HepG2 (cell line): ENCODE measurements at regions not wholly inside any gene's neighbourhood (a gene's known extent, or its start where the extent isn't known, plus 50 kb on each side); places are given as distances from the start of the nearest gene placed in this dataset.

Experiments used
- ATAC-seq: fragments of 200-7000 bp; cut with Tn5 transposase; 3 replicates; pipeline ENCODE4 v1.9.1; 2020; ENCODE audit warnings: mild to moderate bottlenecking, moderate library complexity
- BruUV-seq: library from RNA; stranded (reverse); fragments of 400-500 nt; replicated peaks from 2 replicates; lab custom pipeline; 2021; lab: Mats Ljungman, UMichigan
- CTCF ChIA-PET: fragments of 300-600 bp; formaldehyde crosslinking; extraction: SDS; loops from one replicate; lab custom pipeline; 2021; ENCODE audit warnings: low total read pairs, inconsistent platforms, low intra/inter-chr PET ratio; lab: Yijun Ruan, JAX
- POLR2A ChIA-PET: fragments of 350-600 bp; sonication (Branson Sonifier 250); formaldehyde crosslinking; loops from one replicate; lab custom pipeline; 2020; ENCODE audit warnings: antibody characterized with exemption, inconsistent platforms; lab: Yijun Ruan, JAX
- DNase-seq: peaks from one replicate; pipeline ENCODE4 v3.0.0-alpha.2; 2015; ENCODE audit warnings: low spot score
- FAIRE-seq: peaks from 3 replicates; lab custom pipeline; 2011; peaks lifted over from hg19 to GRCh38; lab: Jason Lieb, UNC
- H2AFZ ChIP-seq: one replicate; pipeline ENCODE4 v1.6.1; 2011; ENCODE audit warnings: low read length, inconsistent platforms
- H3K27ac ChIP-seq: fragments of 300-600 bp; 3 replicates; pipeline ENCODE4 v1.8.0; 2011; ENCODE audit warnings: mixed run types, mild to moderate bottlenecking, mixed read lengths, low read length, inconsistent platforms; ENCODE audit not compliant: insufficient read depth; ENCODE audit errors: extremely low read length
- H3K27me3 ChIP-seq, 2 experiments: fragments of 200-600 bp in 1 of 2; 2 replicates in 1 of 2; 3 replicates in 1 of 2; pipeline versions ENCODE4 v1.6.0 to v1.8.0; 2011; ENCODE audit warnings: low read length in 2 of 2, mild to moderate bottlenecking in 2 of 2, moderate library complexity in 2 of 2, inconsistent platforms in 1 of 2; ENCODE audit not compliant: insufficient read depth in 2 of 2, control insufficient read depth in 1 of 2
- H3K36me3 ChIP-seq, 2 experiments: fragments of 200-600 bp in 1 of 2; replicated peaks in 1 of 2; 2 replicates in 1 of 2; 3 replicates in 1 of 2; pipeline versions ENCODE4 v1.5.1 to v1.8.0; 2011; ENCODE audit warnings: low read length in 2 of 2, inconsistent platforms in 1 of 2; ENCODE audit not compliant: insufficient read depth in 2 of 2, control insufficient read depth in 1 of 2
- H3K4me1 ChIP-seq: 2 replicates; pipeline ENCODE4 v1.5.1; 2012; ENCODE audit warnings: low read length, inconsistent platforms; ENCODE audit not compliant: insufficient read depth
- H3K4me2 ChIP-seq: 2 replicates; pipeline ENCODE4 v1.6.0; 2011; ENCODE audit warnings: low read depth, low read length, inconsistent platforms
- H3K4me3 ChIP-seq, 3 experiments: fragments of 200-600 bp in 1 of 3; sonication (generic), shearing (Covaris generic) in 1 of 3; replicated peaks in 1 of 3; 2 replicates each; pipeline ENCODE4 v1.5.1; 2011 to 2016; ENCODE audit warnings: low read length in 3 of 3, inconsistent platforms in 2 of 3, low read depth in 2 of 3, mild to moderate bottlenecking in 2 of 3, control low read depth in 1 of 3, mixed read lengths in 1 of 3; ENCODE audit not compliant: insufficient read depth in 1 of 3
- H3K79me2 ChIP-seq: one replicate; pipeline ENCODE4 v1.6.1; 2011; ENCODE audit warnings: low read length, inconsistent platforms; ENCODE audit not compliant: insufficient read depth
- H3K9ac ChIP-seq: 2 replicates; pipeline ENCODE4 v1.6.0; 2011; ENCODE audit warnings: mild to moderate bottlenecking, low read depth, low read length, inconsistent platforms; ENCODE audit not compliant: insufficient read depth
- H3K9me3 ChIP-seq: 2 replicates; pipeline ENCODE4 v1.5.1; 2012; ENCODE audit warnings: mild to moderate bottlenecking, low read length
- H4K20me1 ChIP-seq: 2 replicates; pipeline ENCODE4 v1.6.0; 2011; ENCODE audit warnings: inconsistent platforms, mild to moderate bottlenecking, low read length, moderate library complexity; ENCODE audit not compliant: insufficient read depth
- GMEB2 ChIP-seq: IDR thresholded peaks from 2 replicates; pipeline ENCODE4 v1.6.1; 2016; ENCODE audit warnings: missing biosample characterization, missing genetic modification reagents, low read depth
- HNF4G ChIP-seq, 2 experiments: sonication (generic) in 1 of 2; formaldehyde crosslinking in 1 of 2; IDR thresholded peaks; 2 replicates each; pipeline versions ENCODE4 v1.4.0 to v1.6.1; 2011 to 2020; ENCODE audit warnings: borderline replicate concordance in 2 of 2, low read depth in 2 of 2, mild to moderate bottlenecking in 2 of 2, low read length in 1 of 2, missing genetic modification reagents in 1 of 2, moderate library complexity in 1 of 2
- KDM5B ChIP-seq: sonication (generic); formaldehyde crosslinking; IDR thresholded peaks from 2 replicates; pipeline ENCODE4 v1.4.0; 2020; ENCODE audit warnings: missing genetic modification reagents, mild to moderate bottlenecking, borderline replicate concordance
- KMT2B ChIP-seq: IDR thresholded peaks from 2 replicates; pipeline ENCODE4 v1.6.1; 2016; ENCODE audit warnings: missing genetic modification reagents, missing compliant biosample characterization
- MAFG ChIP-seq: sonication (generic); formaldehyde crosslinking; IDR thresholded peaks from 2 replicates; pipeline ENCODE4 v1.5.1; 2020; ENCODE audit warnings: mild to moderate bottlenecking, missing genetic modification reagents
- SALL2 ChIP-seq: sonication (generic); formaldehyde crosslinking; IDR thresholded peaks from 2 replicates; pipeline ENCODE4 v1.8.1; 2023; ENCODE audit warnings: mild to moderate bottlenecking, missing genetic modification reagents, inconsistent platforms
- STAG1 ChIP-seq: sonication (generic); formaldehyde crosslinking; IDR thresholded peaks from 2 replicates; pipeline ENCODE4 v1.4.0; 2020; ENCODE audit warnings: missing genetic modification reagents
- YEATS2 ChIP-seq: sonication (generic); formaldehyde crosslinking; IDR thresholded peaks from 2 replicates; pipeline ENCODE4 v1.4.0; 2020; ENCODE audit warnings: missing genetic modification reagents, borderline replicate concordance
- ZNF138 ChIP-seq: sonication (generic); formaldehyde crosslinking; IDR thresholded peaks from 2 replicates; pipeline ENCODE4 v1.5.0; 2020; ENCODE audit warnings: mild to moderate bottlenecking, low read depth, missing genetic modification reagents
- ZNF496 ChIP-seq: sonication (generic); formaldehyde crosslinking; IDR thresholded peaks from 2 replicates; pipeline ENCODE4 v1.8.1; 2023; ENCODE audit warnings: mild to moderate bottlenecking, moderate library complexity, missing genetic modification reagents; ENCODE audit not compliant: insufficient replicate concordance
- ZNF703 ChIP-seq: sonication (generic); formaldehyde crosslinking; IDR thresholded peaks from 2 replicates; pipeline ENCODE4 v1.5.1; 2020; ENCODE audit warnings: missing genetic modification reagents, mild to moderate bottlenecking, moderate library complexity, borderline replicate concordance
- ZNF816 ChIP-seq: sonication (generic); formaldehyde crosslinking; IDR thresholded peaks from 2 replicates; pipeline ENCODE4 v1.8.0; 2022; ENCODE audit warnings: missing genetic modification reagents, mild to moderate bottlenecking, borderline replicate concordance
- WGBS: methylation state at CpG from one replicate; pipeline ENCODE4 v1.1.6; 2017; ENCODE audit warnings: low lambda C conversion rate; 5-methylcytosine and 5-hydroxymethylcytosine counted together
- in situ Hi-C: cut with HindIII; loops from 2 replicates; pipeline ENCODE4 v1.10.0; 2017; ENCODE audit warnings: low pct_unique_long_range_greater_than_20kb; ENCODE audit not compliant: extremely low pct_ligation_motif_present
- intact Hi-C: fragments of 100-400 bp; cut with micrococcal nuclease; formaldehyde crosslinking; loops from one replicate; pipeline ENCODE4 v1.10.0; 2022; ENCODE audit not compliant: unreplicated experiment
- TF ChIP-seq, protein P1 (sequence below): sonication (generic); formaldehyde crosslinking; IDR thresholded peaks from one replicate; pipeline ENCODE4 v1.5.1; 2020; ENCODE audit warnings: mild to moderate bottlenecking, missing genetic modification reagents; ENCODE audit errors: not compliant biosample characterization

DNA sequence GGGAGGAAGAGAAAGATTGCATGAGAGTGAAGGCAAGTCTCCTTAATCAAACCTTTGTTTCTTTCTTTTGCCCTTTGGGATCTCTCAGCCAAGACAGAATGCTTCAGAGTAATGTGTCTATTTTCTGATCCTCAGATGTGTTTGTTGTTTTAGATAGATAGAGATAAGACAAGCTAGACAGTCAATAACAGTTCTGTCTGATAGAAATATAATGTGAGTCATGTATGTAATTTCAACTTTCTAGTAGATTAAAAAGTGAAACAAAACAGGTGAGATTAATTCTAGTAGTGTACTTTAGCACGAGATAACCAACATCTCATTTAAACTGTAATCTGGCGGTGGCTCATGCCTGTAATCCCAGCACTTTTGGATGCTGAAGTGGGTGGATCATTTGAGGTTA, 159.2 kb downstream of the GATA3 start:
- in situ Hi-C loops = no loop called here
- CTCF ChIA-PET = no interaction called here

More for the DNA sequence above, 159.2 kb downstream of the GATA3 start:
- Histone ChIP-seq H3K9me3 (no peaks in the 10 kb centered on the region), H2AFZ (no peak overlapping the region), H3K4me2 (no peak overlapping the region), H3K4me3 (no peak overlapping the region), H3K9ac (no peak overlapping the region), H3K36me3 (no peaks in the 10 kb centered on the region), H3K27ac (no peak overlapping the region), H3K4me1 (no peaks in the 10 kb centered on the region), H3K27me3 (no peaks in the 10 kb centered on the region), H4K20me1 (no peaks in the 10 kb centered on the region), H3K79me2 (no peaks in the 10 kb centered on the region)
- no peak for FAIRE-seq
- POLR2A ChIA-PET = no interaction called here
- WGBS = 61% methylated on average over 2 of the region's 2 CpGs
- TF ChIP-seq ZNF138 (CRISPR knock-in tag) (no peak), MAFG (CRISPR knock-in tag) (no peak), HNF4G (IDR thresholded peaks at IDR 0.05; ENCODE audit: borderline replicate concordance, low read depth, low read length) (no peak), HNF4G (CRISPR knock-in tag; IDR thresholded peaks at IDR 0.05; ENCODE audit: borderline replicate concordance, low read depth) (no peak), ZNF496 (CRISPR knock-in tag) (no peak), SALL2 (CRISPR knock-in tag) (no peak), KMT2B (CRISPR knock-in tag) (no peak), KDM5B (no peak), ZNF703 (CRISPR knock-in tag) (no peak), GMEB2 (CRISPR knock-in tag) (no peak), ZNF816 (CRISPR knock-in tag) (no peak), STAG1 (CRISPR knock-in tag) (no peak), YEATS2 (no peak)
- TF ChIP-seq, protein P1, sequence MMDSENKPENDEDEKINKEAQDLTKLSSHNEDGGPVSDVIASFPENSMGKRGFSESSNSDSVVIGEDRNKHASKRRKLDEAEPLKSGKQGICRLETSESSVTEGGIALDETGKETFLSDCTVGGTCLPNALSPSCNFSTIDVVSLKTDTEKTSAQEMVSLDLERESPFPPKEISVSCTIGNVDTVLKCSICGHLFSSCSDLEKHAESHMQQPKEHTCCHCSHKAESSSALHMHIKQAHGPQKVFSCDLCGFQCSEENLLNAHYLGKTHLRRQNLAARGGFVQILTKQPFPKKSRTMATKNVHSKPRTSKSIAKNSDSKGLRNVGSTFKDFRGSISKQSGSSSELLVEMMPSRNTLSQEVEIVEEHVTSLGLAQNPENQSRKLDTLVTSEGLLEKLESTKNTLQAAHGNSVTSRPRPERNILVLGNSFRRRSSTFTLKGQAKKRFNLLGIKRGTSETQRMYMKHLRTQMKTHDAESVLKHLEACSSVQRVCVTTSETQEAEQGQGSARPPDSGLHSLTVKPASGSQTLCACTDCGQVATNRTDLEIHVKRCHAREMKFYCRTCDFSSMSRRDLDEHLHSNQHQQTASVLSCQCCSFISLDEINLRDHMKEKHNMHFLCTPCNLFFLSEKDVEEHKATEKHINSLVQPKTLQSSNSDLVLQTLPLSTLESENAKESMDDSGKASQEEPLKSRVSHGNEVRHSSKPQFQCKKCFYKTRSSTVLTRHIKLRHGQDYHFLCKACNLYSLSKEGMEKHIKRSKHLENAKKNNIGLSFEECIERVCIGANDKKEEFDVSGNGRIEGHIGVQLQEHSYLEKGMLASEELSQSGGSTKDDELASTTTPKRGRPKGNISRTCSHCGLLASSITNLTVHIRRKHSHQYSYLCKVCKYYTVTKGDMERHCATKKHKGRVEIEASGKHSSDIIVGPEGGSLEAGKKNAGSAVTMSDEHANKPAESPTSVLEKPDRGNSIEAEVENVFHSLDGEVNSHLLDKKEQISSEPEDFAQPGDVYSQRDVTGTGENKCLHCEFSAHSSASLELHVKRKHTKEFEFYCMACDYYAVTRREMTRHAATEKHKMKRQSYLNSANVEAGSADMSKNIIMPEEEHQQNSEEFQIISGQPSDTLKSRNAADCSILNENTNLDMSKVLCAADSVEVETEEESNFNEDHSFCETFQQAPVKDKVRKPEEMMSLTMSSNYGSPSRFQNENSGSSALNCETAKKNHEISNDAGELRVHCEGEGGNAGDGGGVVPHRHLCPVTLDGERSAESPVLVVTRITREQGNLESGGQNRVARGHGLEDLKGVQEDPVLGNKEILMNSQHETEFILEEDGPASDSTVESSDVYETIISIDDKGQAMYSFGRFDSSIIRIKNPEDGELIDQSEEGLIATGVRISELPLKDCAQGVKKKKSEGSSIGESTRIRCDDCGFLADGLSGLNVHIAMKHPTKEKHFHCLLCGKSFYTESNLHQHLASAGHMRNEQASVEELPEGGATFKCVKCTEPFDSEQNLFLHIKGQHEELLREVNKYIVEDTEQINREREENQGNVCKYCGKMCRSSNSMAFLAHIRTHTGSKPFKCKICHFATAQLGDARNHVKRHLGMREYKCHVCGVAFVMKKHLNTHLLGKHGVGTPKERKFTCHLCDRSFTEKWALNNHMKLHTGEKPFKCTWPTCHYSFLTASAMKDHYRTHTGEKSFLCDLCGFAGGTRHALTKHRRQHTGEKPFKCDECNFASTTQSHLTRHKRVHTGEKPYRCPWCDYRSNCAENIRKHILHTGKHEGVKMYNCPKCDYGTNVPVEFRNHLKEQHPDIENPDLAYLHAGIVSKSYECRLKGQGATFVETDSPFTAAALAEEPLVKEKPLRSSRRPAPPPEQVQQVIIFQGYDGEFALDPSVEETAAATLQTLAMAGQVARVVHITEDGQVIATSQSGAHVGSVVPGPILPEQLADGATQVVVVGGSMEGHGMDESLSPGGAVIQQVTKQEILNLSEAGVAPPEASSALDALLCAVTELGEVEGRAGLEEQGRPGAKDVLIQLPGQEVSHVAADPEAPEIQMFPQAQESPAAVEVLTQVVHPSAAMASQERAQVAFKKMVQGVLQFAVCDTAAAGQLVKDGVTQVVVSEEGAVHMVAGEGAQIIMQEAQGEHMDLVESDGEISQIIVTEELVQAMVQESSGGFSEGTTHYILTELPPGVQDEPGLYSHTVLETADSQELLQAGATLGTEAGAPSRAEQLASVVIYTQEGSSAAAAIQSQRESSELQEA = no peak
- BruUV-seq = no TSS peak
- intact Hi-C loops = no loop called here
- DNase-seq = no peak
- ATAC-seq = no peak
